HCT116 (cell line): ENCODE measurements at regions not wholly inside any gene's neighbourhood (a gene's known extent, or its start where the extent isn't known, plus 50 kb on each side); places are given as distances from the start of the nearest gene placed in this dataset.

ENCODE experiments used
- ATAC-seq: fragments of 200-7000 bp; cut with Tn5 transposase; 2 replicates; pipeline ENCODE4 v1.9.1; 2020; ENCODE audit warnings: mild to moderate bottlenecking, moderate library complexity
- BruUV-seq: library from RNA; stranded (reverse); fragments of 400-500 nt; replicated peaks from 2 replicates; lab custom pipeline; 2021; lab: Mats Ljungman, UMichigan
- CTCF ChIA-PET: fragments of 300-600 bp; sonication (Branson Sonifier 250); formaldehyde crosslinking; loops from one replicate; lab custom pipeline; 2021; ENCODE audit warnings: antibody characterized with exemption; lab: Charles Lee
- POLR2A ChIA-PET: fragments of 300-600, 350-600 bp; sonication (Branson Sonifier 250); formaldehyde crosslinking; loops from one replicate; lab custom pipeline; 2021; ENCODE audit warnings: antibody characterized with exemption; lab: Charles Lee
- RAD21 ChIA-PET, 2 experiments: fragments of 300-600 bp; sonication (Branson Sonifier 250); formaldehyde crosslinking; loops; one replicate each; lab custom pipeline; 2023; ENCODE audit warnings: low total read pairs in 2 of 2; ENCODE audit not compliant: uncharacterized antibody in 2 of 2, unreplicated experiment in 2 of 2, low non-redundant PET in 1 of 2; lab: Charles Lee
- DNase-seq: peaks from one replicate; pipeline ENCODE4 v3.0.0-alpha.2; 2010; ENCODE audit warnings: low read depth, low spot score
- H2AFZ ChIP-seq: fragments of 200-600 bp; shearing (Covaris generic), sonication (generic); 2 replicates; pipeline ENCODE4 v1.6.1; 2017; ENCODE audit warnings: low read depth, mixed run types, mixed read lengths, antibody characterized with exemption, low read length; ENCODE audit not compliant: poor library complexity, severe bottlenecking
- H3K27ac ChIP-seq: 2 replicates; pipeline ENCODE4 v1.5.1; 2012; ENCODE audit warnings: low read depth, low read length
- H3K27me3 ChIP-seq: fragments of 200-600 bp; sonication (generic); 2 replicates; pipeline ENCODE4 v1.6.1; 2016; ENCODE audit warnings: mixed run types, low read length, mixed read lengths; ENCODE audit not compliant: insufficient read depth
- H3K36me3 ChIP-seq, 2 experiments: fragments of 200-500 bp in 1 of 2; fragments of 200-600 bp in 1 of 2; sonication (Bioruptor generic) in 1 of 2; sonication (generic) in 1 of 2; 2 replicates each; pipeline versions ENCODE4 v1.5.1 to v1.6.1; 2014 to 2016; ENCODE audit warnings: low read length in 2 of 2, inconsistent platforms in 1 of 2, mixed read lengths in 1 of 2, mixed run types in 1 of 2; ENCODE audit not compliant: insufficient read depth in 2 of 2, control insufficient read depth in 1 of 2
- H3K4me1 ChIP-seq, 2 experiments: fragments of 200-600 bp in 1 of 2; sonication (generic) in 1 of 2; 2 replicates each; pipeline versions ENCODE4 v1.5.1 to v1.6.1; 2012 to 2017; ENCODE audit warnings: low read length in 2 of 2, inconsistent platforms in 1 of 2, mild to moderate bottlenecking in 1 of 2, mixed read lengths in 1 of 2, mixed run types in 1 of 2, moderate library complexity in 1 of 2; ENCODE audit not compliant: insufficient read depth in 2 of 2, control insufficient read depth in 1 of 2
- H3K4me2 ChIP-seq: fragments of 200-600 bp; sonication (generic); 2 replicates; pipeline ENCODE4 v1.6.1; 2017; ENCODE audit warnings: mixed run types, low read length, mixed read lengths
- H3K4me3 ChIP-seq, 2 experiments: fragments of 200-600 bp in 1 of 2; sonication (generic) in 1 of 2; replicated peaks in 1 of 2; 2 replicates each; pipeline ENCODE4 v1.5.1; 2011 to 2016; ENCODE audit warnings: low read length in 2 of 2, control low read depth in 1 of 2, low read depth in 1 of 2, mild to moderate bottlenecking in 1 of 2, mixed read lengths in 1 of 2, mixed run types in 1 of 2
- H3K79me2 ChIP-seq: fragments of 200-600 bp; sonication (generic); 2 replicates; pipeline ENCODE4 v1.6.1; 2017; ENCODE audit warnings: mild to moderate bottlenecking, mixed run types, low read length, moderate library complexity, mixed read lengths; ENCODE audit not compliant: insufficient read depth
- H3K9ac ChIP-seq: fragments of 200-600 bp; sonication (generic); 2 replicates; pipeline ENCODE4 v1.6.1; 2016; ENCODE audit warnings: low read length, mixed read lengths
- H3K9me2 ChIP-seq: fragments of 200-600 bp; sonication (generic), shearing (Covaris generic); 2 replicates; pipeline ENCODE4 v1.6.1; 2017; ENCODE audit warnings: mixed run types, mild to moderate bottlenecking, moderate library complexity; ENCODE audit not compliant: insufficient read depth
- H3K9me3 ChIP-seq, 2 experiments: fragments of 200-500 bp in 1 of 2; fragments of 200-600 bp in 1 of 2; sonication (Bioruptor generic) in 1 of 2; sonication (generic) in 1 of 2; 2 replicates each; pipeline ENCODE4 v1.6.1; 2014 to 2017; ENCODE audit warnings: low read length in 2 of 2, mixed read lengths in 2 of 2, inconsistent platforms in 1 of 2, low read depth in 1 of 2, mild to moderate bottlenecking in 1 of 2, mixed run types in 1 of 2, moderate library complexity in 1 of 2; ENCODE audit not compliant: control insufficient read depth in 1 of 2, insufficient read depth in 1 of 2
- H4K20me1 ChIP-seq: fragments of 200-600 bp; sonication (generic), shearing (Covaris generic); 2 replicates; pipeline ENCODE4 v1.6.1; 2017; ENCODE audit warnings: mixed run types, mild to moderate bottlenecking, moderate library complexity; ENCODE audit not compliant: insufficient read depth
- ATF3 ChIP-seq: IDR thresholded peaks from 2 replicates; pipeline ENCODE4 v1.6.1; 2012
- CEBPB ChIP-seq: IDR thresholded peaks from 2 replicates; pipeline ENCODE4 v1.6.1; 2012; ENCODE audit warnings: low read depth
- EGR1 ChIP-seq: IDR thresholded peaks from 2 replicates; pipeline ENCODE4 v1.6.1; 2012; ENCODE audit warnings: low read depth
- ELF1 ChIP-seq: IDR thresholded peaks from 2 replicates; pipeline ENCODE4 v1.6.1; 2012; ENCODE audit warnings: low read depth, borderline replicate concordance
- POLR2AphosphoS5 ChIP-seq: IDR thresholded peaks from 2 replicates; pipeline ENCODE4 v1.6.1; 2011; ENCODE audit warnings: mild to moderate bottlenecking, low read depth, low read length, moderate library complexity
- SIN3A ChIP-seq: IDR thresholded peaks from 2 replicates; pipeline ENCODE4 v1.6.1; 2012; ENCODE audit warnings: low read depth
- SP1 ChIP-seq: IDR thresholded peaks from 2 replicates; pipeline ENCODE4 v1.6.1; 2012; ENCODE audit warnings: low read depth
- ZNF274 ChIP-seq: fragments of 200-500 bp; sonication (Bioruptor generic); IDR thresholded peaks from 2 replicates; pipeline ENCODE4 v1.6.1; 2014; ENCODE audit warnings: mild to moderate bottlenecking, low read depth, low read length, inconsistent platforms
- intact Hi-C: fragments of 100-400 bp; cut with micrococcal nuclease; formaldehyde crosslinking; loops from 2 replicates; pipeline ENCODE4 v1.10.0; 2022

- intact Hi-C loops = no loop called here
These were observed 494.2 kb upstream of the THBS1 start for GRCh38 chr15:39086641-39087040.

GRCh38 chr15:39088156-39088555, 492.7 kb upstream of the THBS1 start:
- Histone ChIP-seq H3K27me3 (no peaks in the 10 kb centered on the region), H3K4me3 (no peak overlapping the region), H3K9me2 (no peaks in the 10 kb centered on the region), H3K27ac (no peak overlapping the region), H3K9ac (no peak overlapping the region), H3K9me3 (no peaks in the 10 kb centered on the region), H3K4me1 (no peaks in the 10 kb centered on the region), H3K4me2 (no peak overlapping the region), H4K20me1 (no peaks in the 10 kb centered on the region), H3K36me3 (no peaks in the 10 kb centered on the region), H2AFZ (no peak overlapping the region), H3K79me2 (no peaks in the 10 kb centered on the region)
- ChIA-PET RAD21 (no interaction called here), CTCF (no interaction called here), POLR2A (no interaction called here)
- intact Hi-C loops = no loop called here
- no peak for DNase-seq
- ATAC-seq = no peak
- BruUV-seq = no TSS peak
- no peak for TF ChIP-seq ELF1
- no peak for TF ChIP-seq ZNF274
- TF ChIP-seq POLR2AphosphoS5 = no peak
- TF ChIP-seq EGR1 = no peak
- TF ChIP-seq ATF3 = no peak

More at GRCh38 chr15:39086641-39087040, 494.2 kb upstream of the THBS1 start:
- Histone ChIP-seq H3K4me2 (no peak overlapping the region), H3K4me1 (no peaks in the 10 kb centered on the region), H3K9ac (no peak overlapping the region), H3K79me2 (no peaks in the 10 kb centered on the region), H4K20me1 (no peaks in the 10 kb centered on the region), H3K9me2 (no peaks in the 10 kb centered on the region), H2AFZ (no peak overlapping the region), H3K27me3 (no peaks in the 10 kb centered on the region), H3K9me3 (no peaks in the 10 kb centered on the region), H3K36me3 (no peaks in the 10 kb centered on the region), H3K4me3 (no peak overlapping the region), H3K27ac (no peak overlapping the region)
- ChIA-PET CTCF (no interaction called here), POLR2A (no interaction called here), RAD21 (no interaction called here)
- BruUV-seq = no TSS peak
- no peak for TF ChIP-seq POLR2AphosphoS5
- TF ChIP-seq SIN3A = no peak
- TF ChIP-seq CEBPB = no peak
- no peak for TF ChIP-seq SP1
- DNase-seq (no peak), ATAC-seq (no peak)
